Neural crest cell (in vitro differentiated cells): ENCODE measurements at regions not wholly inside any gene's neighbourhood (a gene's known extent, or its start where the extent isn't known, plus 50 kb on each side); places are given as distances from the start of the nearest gene placed in this dataset.

Source experiments
- DNase-seq: peaks from one replicate; pipeline ENCODE4 v3.0.0; 2021; ENCODE audit warnings: low read depth, mixed read lengths, low spot score
- H3K27ac Mint-ChIP-seq: one replicate; pipeline ENCODE4 v1.8.0; 2021; ENCODE audit warnings: mild to moderate bottlenecking, mixed read lengths; ENCODE audit not compliant: unreplicated experiment
- H3K27me3 Mint-ChIP-seq: 2 replicates; pipeline ENCODE4 v1.8.0; 2021; ENCODE audit warnings: low read depth, mild to moderate bottlenecking, mixed read lengths
- H3K36me3 Mint-ChIP-seq: 2 replicates; pipeline ENCODE4 v1.8.0; 2021; ENCODE audit warnings: low read depth, mild to moderate bottlenecking, mixed read lengths
- H3K4me1 Mint-ChIP-seq: 2 replicates; pipeline ENCODE4 v1.8.0; 2021; ENCODE audit warnings: mixed read lengths
- H3K4me3 Mint-ChIP-seq: one replicate; pipeline ENCODE4 v1.8.0; 2021; ENCODE audit warnings: mild to moderate bottlenecking, mixed read lengths
- H3K9me3 Mint-ChIP-seq: 2 replicates; pipeline ENCODE4 v1.8.0; 2021; ENCODE audit warnings: mixed read lengths
- CTCF ChIP-seq: fragments of 200-600 bp; sonication (generic); conservative IDR thresholded peaks from 2 replicates; pipeline ENCODE4 v1.5.0; 2021; ENCODE audit warnings: antibody characterized with exemption, mild to moderate bottlenecking

- H3K9me3 Mint-ChIP-seq = no peaks in the 10 kb centered on the region
- no peaks in the 10 kb centered on the region for H3K36me3 Mint-ChIP-seq
- no peak overlapping the region for H3K4me3 Mint-ChIP-seq
- TF ChIP-seq CTCF = no peak
- H3K4me1 Mint-ChIP-seq = peaks cover 14% of the 10 kb centered on the region
- peak overlapping the region; percentile 81 for H3K27ac Mint-ChIP-seq
- DNase-seq = no peak
- no peaks in the 10 kb centered on the region for H3K27me3 Mint-ChIP-seq
Observed at GRCh38 chr1:3978196-3978989, 78.3 kb upstream of the C1orf174 start.

- no peaks in the 10 kb centered on the region for H3K9me3 Mint-ChIP-seq
- no peak overlapping the region for H3K27ac Mint-ChIP-seq
- H3K27me3 Mint-ChIP-seq = no peaks in the 10 kb centered on the region
- peaks cover 15% of the 10 kb centered on the region for H3K4me1 Mint-ChIP-seq
- no peak overlapping the region for H3K4me3 Mint-ChIP-seq
- H3K36me3 Mint-ChIP-seq = no peaks in the 10 kb centered on the region
- TF ChIP-seq CTCF = no peak
- DNase-seq = no peak
Observed at GRCh38 chr1:3978990-3979325, 78.9 kb upstream of the C1orf174 start.

GRCh38 chr1:3981261-3981660 lies 81.2 kb upstream of the C1orf174 start:
- DNase-seq = no peak
- Mint-ChIP-seq H3K36me3 (no peaks in the 10 kb centered on the region), H3K27ac (no peak overlapping the region), H3K27me3 (no peaks in the 10 kb centered on the region), H3K9me3 (no peaks in the 10 kb centered on the region), H3K4me3 (no peak overlapping the region), H3K4me1 (peaks cover 15% of the 10 kb centered on the region)
- no peak for TF ChIP-seq CTCF

- no peak for TF ChIP-seq CTCF
- no peaks in the 10 kb centered on the region for H3K27me3 Mint-ChIP-seq
- H3K9me3 Mint-ChIP-seq = no peaks in the 10 kb centered on the region
- H3K27ac Mint-ChIP-seq = no peak overlapping the region
- no peak for DNase-seq
- H3K36me3 Mint-ChIP-seq = no peaks in the 10 kb centered on the region
- H3K4me1 Mint-ChIP-seq = peaks cover 15% of the 10 kb centered on the region
- no peak overlapping the region for H3K4me3 Mint-ChIP-seq
Observed at GRCh38 chr1:3981746-3982505, 81.9 kb upstream of the C1orf174 start.

- H3K27me3 Mint-ChIP-seq = no peaks in the 10 kb centered on the region
- no peaks in the 10 kb centered on the region for H3K9me3 Mint-ChIP-seq
- H3K27ac Mint-ChIP-seq = no peak overlapping the region
- H3K4me3 Mint-ChIP-seq = no peak overlapping the region
- TF ChIP-seq CTCF = no peak
- no peaks in the 10 kb centered on the region for H3K36me3 Mint-ChIP-seq
- no peak for DNase-seq
- H3K4me1 Mint-ChIP-seq = peaks cover 15% of the 10 kb centered on the region
Observed at GRCh38 chr1:3983181-3983580, 83.1 kb upstream of the C1orf174 start.
